Myocyte (in vitro differentiated cells): ENCODE measurements at regions not wholly inside any gene's neighbourhood (a gene's known extent, or its start where the extent isn't known, plus 50 kb on each side); places are given as distances from the start of the nearest gene placed in this dataset.
"Not testable (repeated sequence)": the region's sequence is repeated elsewhere in the genome, so short reads cannot be mapped to it uniquely, and the experiment has no call there.

ENCODE experiments used
- DNase-seq: peaks from one replicate; pipeline ENCODE4 v3.0.0-alpha.2; 2012; ENCODE audit warnings: low read depth

DNA sequence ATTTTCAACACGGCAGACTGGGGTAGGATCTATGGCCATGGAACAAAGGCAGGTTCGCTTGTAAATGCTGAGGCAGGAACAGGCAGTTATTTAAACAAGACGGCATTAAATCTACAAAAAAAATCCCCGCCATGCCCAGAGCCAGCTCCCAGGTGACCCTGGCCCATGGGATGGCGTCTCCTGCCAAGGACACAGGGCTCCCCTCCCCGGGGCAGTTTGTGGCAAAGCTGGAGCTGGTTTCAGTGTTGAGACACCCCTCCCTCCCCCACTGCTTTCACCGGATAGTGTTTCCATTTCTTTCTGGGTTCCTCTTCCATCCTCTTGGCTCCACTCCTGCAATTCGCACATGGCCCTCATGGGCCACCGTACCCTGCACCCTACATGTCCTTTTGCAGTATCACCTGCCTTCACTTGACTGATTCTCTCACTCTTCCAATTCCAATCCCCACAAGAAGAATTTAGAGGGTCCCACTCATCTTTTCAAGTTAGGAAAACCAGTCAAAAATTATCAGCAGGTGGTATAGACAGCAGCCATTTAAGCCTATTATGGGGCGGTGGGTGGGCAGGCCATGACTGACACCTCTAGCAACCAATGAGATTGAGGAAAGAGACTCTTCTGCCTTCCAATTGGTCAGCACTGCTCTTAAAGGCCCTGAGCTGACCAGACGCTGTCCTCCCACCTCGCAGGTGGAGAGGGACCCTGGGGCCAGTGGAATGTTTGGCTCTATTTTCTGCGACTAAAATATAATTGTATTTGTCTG lies 52.0 kb downstream of the OLIG1 start:
- peak; percentile 33 for DNase-seq

DNA sequence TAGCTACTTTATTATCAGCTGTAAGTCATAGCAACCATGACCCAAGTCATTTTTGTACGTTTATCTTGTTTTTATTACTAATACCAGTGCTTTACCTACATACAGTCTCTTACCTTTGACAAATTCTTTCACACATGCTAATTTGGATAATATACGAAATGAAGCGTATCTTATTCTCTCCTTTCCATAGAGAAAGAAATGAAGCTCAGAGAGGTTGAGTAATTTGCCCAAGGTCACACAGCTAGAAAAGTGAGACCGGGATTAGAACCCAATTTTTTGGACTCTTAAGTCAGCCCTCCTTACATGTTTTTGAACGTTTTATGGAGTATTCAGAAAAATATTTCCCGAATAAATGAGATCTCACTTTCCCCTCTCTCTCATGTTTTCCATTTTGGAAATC lies 52.6 kb downstream of the OLIG1 start:
- no peak for DNase-seq

DNA sequence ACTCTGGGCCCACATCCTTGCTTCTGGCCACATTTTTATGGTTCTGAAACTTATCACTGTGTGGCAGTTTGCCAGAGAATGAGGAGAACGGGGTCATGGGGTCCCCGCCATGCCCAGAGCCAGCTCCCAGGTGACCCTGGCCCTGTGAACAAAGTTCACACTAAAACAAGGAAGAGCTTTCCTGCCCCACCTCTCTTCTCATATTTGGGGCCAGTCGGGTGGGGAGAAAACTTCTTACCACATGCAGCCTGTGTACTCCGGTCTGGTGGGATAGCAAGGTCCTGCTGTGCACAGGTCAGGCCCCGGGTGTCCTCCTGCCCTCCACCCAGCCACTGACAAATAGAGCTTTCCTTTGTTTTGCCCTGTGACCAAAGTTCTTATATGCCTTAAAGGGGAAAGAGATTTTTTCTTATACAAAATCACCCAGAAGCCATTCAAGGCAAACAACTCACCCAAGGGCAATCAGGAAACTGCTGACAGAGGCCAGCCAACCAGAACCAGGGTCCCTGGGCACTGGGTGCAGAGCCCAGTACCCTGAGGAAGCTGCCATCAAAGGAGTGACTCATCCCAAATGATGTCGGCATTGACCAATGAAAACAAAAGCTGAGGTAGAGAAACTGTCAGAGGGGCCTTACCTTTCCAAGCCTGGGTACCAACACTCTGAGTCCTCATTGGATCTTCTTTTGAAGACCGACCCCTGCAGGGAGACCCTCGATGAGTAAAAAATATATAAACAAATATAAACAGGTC lies 53.6 kb downstream of the OLIG1 start:
- DNase-seq = no peak

DNA sequence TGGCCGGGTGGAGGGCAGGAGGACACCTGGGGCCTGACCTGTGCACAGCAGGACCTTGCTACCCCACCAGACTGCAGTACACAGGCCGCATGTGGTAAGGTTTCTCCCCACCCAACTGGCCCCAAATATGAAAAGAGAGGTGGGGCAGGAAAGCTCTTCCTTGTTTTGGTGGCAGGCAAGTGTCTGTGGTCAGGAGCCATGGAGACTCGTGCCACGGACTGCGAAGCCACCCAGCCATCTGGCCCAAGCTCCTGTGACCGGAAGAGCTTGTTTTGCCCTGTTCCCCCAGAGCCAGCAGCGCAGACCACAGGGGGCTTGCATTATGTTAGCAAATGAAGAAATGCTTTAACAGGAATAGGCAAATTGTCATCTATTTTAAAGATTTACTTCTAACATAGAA lies 54.9 kb downstream of the OLIG1 start:
- DNase-seq = peak; percentile 53

DNA sequence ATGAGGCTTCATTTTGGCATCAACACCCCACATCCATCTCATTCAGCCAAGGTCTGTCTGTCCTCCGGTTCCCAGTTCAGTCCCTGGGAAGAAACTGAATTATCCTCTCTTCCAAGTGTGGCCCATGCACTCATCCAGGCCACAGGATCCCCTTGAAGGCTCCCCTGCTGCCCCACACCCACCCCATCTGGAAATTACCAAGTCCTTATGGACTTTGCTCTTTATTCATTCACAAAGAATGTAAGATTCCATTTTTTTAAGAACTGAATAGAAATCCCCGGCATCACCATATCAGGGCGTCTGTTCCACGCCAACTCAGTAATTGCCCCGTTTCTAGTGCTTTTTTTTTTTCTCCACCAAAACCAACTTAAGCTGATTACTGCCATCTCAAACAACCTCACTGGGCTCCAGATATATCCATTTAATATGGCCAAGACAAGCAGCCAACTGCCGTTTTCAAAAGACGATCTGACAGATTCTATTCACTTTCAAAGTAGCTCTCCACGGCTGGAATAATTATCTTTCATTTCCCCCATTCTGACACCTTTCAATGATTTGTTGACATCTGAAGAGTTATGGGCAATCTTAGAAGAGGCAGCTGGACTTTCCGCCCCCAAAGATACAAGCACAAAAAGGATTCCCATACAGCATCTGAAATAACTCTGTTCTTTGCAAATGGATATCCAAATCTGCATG lies 55.9 kb downstream of the OLIG1 start:
- DNase-seq = no peak

DNA sequence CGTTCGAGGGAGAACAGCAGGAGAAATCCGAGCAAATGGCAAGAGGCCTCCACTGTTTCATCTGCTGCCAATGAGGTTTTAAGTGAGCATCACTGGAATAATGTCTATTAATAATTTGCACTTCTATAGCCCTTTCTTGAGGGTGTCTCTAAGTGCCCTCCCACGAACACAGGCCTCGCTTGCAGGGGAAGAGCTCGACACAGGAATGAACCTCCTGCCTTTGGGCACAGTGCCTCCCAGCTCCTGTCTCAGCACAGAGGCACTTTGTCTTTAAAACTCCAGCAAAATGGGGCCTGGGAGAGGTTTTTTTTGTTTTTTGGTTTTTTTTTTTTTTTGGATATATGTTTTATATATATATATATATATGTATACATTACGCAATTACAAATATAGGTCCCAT lies 56.6 kb downstream of the OLIG1 start:
- no peak for DNase-seq

DNA sequence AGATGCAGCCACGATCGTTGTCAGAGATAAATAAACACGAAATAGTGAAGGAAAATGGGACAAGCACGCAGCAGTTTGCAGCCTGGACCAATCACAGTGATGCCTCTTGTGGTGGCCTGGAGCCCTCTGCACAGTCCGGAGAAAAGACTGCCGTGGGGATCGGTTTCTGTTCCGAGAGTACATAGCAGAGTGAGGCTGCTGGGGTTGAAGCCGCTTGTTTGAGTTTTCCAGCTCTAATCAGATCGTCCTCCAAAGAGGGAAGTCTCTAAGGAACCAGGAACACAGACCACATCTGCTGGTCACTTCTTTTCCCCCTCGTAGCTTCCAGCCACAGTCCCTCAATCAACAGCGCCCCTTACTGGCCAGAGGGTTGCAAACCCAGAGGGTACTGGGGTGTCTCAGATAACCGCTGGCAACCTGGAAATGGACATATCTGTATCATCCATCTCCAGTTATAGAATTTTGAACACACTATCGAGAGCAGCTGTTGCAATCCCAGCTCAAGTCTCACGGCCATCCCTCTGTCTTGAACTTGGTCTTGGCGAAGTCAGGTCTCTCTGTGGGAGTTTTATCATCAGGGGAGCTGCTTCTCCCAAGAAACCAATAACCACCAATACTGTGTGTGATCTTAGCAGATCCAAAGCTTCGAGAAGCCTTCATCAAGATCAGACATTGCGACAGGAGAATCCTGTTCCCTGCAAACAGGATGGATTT lies 57.4 kb downstream of the OLIG1 start:
- DNase-seq = peak; percentile 86

DNA sequence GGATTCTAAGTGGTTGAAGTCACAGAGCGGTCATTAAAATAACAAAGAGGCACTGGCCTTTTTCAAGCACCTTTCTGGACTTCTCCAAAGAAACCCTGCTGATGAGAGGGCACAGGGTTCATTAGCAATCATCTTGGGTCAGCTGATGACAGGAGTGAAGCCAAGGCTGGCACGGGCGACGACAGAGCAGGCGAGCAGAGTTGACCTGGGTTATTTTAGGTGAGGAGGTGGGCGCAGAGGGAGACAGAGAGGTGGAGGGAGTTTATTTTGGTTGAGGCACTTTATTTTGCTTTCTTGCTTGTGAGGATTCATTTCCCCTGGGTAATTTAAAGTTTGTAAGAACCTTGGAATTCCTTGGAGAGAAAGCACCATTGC lies 57.9 kb downstream of the OLIG1 start:
- no peak for DNase-seq

DNA sequence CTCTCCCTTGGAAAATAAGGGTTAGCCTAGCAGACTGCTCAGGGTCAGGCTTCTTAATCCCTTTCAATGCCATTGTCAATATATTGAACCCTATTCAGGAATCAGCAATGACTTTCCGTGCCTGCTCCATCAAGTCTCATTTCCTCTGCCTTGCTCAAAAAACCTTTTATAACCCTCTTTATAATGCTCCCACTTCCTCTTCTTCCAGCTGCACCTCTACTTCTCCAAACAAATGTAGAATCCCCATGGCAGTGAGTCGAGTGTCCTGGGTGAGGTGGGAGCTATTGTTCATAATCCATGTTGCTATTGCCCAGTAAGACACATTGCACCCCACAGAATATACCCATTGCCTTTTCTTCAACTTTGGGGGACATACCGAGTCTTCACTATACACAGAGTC lies 58.6 kb downstream of the OLIG1 start:
- DNase-seq = no peak

DNA sequence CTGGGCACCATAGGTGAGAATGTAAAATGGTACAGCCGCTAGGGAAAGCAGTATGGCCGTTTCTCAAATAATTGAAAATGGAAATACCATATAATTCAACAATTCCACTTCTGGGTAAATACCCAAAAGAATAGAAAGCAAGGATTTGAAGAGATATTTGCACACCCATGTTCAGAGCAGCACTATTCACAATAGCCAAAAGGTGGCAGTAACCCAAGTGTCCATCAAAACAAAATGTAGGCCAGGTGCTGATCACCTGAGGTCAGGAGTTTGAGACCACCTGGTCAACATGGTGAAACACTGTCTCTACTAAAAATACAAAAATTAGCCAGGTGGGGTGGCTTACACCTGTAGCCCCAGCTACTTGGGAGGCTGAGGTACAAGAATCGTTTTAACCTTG lies 62.1 kb downstream of the OLIG1 start:
- no peak for DNase-seq

DNA sequence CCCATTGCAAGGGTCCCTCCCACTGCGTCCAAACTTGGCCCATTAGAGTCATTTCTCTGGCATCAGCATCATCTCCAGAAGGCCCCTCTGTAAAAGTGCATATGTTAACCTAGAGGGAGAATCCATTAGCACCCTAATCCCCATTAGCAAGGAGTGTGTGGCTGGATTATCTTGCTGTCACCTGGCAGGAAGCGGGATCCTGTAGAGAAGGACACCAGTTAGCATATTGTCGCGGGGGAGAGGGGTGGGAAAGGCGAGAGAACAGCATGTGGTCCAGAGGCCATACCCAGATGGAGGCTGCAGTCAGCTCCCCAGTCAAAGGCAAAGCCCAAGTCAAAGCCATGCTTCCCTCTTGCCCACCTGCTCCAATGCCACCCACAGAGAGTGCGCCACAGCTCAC lies 64.0 kb downstream of the OLIG1 start:
- no peak for DNase-seq

DNA sequence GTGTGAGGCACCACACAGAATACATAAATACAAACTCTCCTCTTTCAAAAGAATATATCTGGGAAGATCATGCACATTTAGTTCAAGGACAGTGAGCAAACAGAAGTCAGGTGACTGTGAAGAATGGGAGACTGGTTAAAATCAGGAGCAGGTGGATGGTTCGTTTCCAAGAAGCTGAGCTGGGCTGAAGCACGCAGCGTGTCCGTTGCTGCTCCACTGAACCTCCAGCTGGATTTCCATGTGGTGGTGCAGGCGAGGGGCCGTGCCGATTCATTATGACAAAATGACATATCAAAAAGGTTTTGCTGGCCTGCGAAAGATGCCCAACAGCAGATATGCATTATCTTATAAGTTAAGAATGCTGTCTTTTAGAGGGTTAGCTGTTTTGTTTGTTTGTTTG lies 66.0 kb downstream of the OLIG1 start:
- no peak for DNase-seq

DNA sequence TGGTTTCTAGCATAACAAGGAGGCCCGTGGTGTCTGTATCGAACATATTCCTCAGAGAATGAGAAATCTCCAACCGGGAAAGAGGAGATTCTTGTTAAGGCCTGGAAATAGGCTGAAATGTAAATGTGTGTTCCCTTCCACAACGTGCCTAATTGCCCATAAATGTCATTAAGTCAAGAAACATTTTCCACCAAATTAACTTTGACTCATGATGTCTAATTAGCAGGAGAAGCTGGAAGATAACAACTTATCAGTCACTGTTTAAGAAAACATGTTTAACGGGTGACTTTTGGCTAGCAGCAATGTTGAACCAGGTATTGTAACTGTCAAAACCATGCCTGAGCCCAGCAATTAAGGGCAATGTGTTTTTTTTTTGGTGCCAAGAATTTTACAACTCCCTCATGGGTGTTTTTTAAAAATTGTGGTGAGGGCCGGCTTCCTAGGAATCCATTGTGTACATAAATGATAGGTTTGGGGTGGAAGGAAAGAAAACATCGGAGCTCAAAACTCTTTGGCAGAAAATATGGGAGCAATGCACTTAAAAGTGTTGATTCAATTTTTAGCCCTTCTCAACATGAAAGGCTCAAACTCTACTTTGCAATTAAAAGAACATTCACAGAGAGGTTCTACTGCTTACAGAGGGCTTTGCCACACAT lies 67.0 kb downstream of the OLIG1 start:
- no peak for DNase-seq

DNA sequence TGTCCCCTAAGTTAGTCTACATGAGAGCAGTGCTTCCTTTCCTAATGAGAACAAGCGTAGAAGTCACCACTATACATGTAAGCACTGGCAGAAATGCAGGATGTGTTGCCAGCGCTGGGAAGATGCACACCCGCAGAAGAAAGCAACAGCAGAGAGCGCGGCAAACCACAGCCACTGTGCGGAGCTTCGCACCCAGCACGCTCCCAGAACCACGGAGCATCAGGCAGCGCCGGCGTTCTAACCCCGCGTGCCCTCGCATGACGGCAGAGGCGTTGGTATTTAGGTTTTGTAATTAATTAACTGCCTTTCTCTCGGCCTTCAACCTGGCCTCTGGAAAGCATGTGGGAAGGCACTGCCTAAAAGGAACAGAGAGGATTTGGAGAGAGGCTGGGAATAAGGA lies 69.1 kb downstream of the OLIG1 start:
- DNase-seq = no peak

DNA sequence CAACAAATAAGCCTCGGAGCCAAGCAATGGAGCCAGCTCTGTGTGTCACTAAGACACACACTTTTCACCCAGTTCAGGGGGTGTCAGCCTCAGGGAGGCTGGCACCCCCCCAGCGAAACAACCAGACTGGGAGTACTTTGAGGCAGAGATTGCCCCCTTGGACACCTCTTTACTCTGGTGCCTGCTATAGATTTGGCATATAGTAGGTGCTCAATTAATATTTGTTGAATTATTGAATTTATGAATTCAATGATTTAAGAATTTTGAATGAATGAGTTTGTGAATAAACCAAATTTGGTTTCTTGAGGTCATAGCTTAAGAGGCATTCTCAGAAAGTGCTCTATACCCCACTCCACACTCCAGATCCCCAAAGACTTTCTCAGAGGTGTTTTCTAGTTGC lies 70.3 kb downstream of the OLIG1 start:
- no peak for DNase-seq

DNA sequence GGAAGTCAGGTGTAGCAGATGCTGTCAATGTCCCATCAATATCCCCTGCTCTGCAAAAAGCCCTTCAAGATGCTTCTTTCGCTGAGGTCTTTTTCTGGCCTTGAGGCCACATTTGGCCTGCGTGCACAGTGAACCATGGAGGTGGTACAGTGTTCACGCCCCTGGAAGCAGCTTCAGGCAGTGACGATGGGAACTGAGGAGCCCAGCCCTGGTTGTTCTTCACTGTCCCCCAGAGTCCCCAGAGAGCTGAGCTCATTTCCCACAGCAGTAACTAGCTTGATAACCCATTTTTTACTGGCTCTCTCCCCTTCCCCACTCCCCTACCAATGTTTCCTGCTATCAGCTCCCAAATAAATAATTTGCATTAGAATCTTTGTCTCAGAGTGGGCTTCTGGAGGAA lies 76.5 kb downstream of the OLIG1 start:
- DNase-seq = no peak

DNA sequence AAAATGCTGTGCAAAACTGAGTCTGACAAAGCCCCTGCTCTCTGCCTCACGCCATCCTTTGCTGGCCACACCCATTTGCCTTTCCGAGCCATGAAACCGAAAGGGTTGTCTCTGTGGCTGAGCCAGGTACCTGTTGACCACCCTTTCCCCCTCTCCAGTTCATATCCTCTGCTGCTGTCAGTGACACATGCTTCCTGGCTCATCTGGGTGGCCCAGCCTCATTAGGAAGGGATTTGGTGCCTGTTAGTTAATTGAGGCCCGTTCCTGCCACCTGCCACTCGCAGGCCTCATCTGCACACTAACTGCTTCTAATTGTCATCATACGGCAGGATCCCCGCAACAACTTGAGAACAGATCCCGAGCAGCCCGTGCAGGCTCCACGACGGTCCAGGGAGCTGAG lies 79.2 kb downstream of the OLIG1 start:
- DNase-seq = no peak

DNA sequence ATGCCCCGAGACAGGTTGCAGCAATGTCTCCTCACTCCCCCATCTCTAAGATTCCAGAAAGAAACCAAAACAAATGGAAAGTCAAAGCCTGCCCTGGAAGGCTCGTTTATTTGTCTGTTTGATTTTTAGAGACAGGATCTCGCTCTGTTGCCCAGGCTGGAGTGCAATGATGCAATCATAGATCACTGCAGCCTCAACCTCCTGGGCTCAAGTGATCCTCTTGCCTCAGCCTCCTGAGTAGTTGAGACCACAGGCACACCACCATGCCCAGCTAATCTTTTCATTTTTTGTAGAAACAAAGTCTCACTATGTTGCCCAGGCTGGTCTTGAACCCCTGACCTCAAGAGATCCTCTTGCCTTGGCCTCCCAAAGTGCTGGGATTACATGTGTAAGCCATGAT lies 78.8 kb upstream of the IFNAR2 start:
- DNase-seq = not testable (repeated sequence)

DNA sequence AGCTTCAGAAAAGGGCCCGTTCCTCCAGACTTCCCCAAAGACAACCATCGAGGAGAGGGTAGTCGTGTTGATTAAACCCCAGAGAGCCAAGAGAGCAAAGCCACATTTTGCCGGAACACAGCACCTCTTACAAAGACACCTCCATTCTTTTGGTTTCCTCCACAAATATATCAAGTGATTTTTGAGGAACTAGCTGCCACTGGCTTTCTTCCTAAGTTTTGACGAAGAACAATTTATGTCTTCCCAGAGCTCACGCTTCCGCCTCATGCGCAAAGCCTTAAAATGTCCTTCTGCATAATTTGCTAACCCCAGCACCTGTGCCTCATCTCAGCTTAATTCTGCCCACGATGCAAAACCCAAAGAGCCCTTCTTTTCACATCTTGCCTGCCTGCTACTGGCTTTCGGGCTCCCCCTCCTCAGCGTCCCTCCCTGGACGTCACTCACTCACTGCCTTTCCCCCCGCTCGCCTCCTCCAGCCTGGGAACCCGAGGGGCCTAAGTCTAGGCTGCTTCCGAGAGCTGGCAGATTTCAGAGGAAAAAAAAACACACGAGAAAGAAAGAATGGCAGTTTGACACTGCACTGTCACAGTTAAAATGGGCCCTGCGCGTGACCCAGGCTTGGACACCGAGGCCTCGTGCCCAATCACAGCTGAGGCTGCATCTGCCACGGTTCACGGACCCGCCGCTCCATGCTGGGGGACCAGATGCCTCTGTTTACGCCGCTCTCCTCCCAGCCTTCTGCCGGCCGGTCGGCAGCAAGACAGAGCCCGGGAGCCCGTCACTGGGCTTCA lies 77.6 kb upstream of the IFNAR2 start:
- DNase-seq = no peak

DNA sequence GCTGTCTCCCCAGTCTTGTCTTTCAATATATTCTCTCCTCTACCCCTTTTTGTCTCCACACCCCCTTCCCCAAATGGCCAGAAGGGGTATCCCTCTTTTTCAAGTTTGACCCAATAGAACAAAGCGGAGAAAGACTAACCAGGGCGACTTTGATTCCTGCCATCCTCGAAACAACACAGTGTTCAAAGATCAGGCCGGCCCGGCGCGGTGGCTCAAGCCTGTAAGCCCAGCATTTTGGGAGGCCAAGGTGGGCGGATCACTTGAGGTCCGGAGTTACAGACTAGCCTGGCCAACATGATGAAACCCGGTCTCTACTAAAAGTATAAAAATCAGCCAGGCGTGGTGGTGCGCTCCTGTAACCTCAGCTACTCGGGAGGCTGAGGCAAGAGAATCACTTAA lies 77.0 kb upstream of the IFNAR2 start:
- no peak for DNase-seq

DNA sequence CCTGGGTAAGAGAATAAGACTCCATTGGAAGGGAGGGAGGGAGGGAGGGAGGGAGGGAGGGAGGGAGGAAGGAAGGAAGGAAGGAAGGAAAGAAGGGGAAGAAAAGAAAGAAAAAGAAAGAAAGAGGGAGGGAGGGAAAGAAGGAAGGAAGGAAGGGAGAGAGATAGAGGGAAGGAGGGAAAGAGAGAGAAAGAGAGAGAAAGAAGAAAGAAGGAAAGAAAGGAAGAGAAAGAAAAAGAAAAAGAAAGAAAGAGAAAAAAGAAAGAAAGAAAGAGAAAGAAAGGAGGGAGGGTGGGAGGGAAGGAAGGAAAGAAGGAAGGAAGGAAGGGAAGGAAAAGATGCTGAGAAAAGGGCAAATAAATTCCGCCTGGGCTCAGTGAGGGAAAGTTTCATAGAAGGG lies 74.7 kb upstream of the IFNAR2 start:
- DNase-seq = no peak
